ENCODE measurements at regions not wholly inside any gene's neighbourhood (a gene's known extent, or its start where the extent isn't known, plus 50 kb on each side); places are given as distances from the start of the nearest gene placed in this dataset.
"Not testable (repeated sequence)": the region's sequence is repeated elsewhere in the genome, so short reads cannot be mapped to it uniquely, and the experiment has no call there.

DNA sequence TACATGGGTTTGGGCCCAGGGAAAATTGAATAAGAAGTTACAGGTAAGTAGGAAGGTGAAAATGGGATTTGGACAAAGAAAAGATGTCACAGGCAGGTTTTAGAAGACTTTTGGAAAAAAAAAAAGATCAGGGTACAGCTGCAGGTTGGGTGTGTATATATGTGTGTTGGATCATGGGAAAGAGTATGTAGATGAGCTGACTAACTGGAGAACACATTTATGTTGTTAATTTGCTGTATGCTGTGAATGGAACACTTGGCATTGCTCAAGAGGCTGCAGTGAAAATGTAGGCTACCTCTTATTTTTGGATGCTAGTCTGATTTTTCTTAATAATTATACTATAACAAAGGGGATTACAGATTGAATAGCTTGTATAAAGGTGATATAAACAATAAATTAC is 577.7 kb upstream of the USP24 start:
- DNase-seq, result no peak

DNA sequence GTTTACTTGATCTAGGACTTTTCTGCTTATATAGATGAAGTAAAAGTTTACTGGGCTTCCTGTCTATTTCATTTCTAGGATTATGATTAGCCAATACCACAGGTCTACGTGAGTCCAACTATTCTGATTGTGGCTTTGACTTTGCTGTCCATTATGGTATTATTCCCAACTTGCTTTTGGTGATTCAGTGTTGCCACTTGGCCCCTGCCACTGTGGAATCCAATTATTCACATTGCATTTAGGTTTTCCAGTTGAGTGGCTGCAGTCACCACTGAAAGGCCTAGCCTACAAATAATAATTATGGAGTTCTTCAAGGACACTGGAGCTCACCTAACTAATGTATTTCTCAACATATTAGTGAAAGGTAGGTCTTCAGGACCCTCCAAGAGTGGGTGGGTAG is 574.3 kb upstream of the USP24 start:
- no peak for DNase-seq

DNA sequence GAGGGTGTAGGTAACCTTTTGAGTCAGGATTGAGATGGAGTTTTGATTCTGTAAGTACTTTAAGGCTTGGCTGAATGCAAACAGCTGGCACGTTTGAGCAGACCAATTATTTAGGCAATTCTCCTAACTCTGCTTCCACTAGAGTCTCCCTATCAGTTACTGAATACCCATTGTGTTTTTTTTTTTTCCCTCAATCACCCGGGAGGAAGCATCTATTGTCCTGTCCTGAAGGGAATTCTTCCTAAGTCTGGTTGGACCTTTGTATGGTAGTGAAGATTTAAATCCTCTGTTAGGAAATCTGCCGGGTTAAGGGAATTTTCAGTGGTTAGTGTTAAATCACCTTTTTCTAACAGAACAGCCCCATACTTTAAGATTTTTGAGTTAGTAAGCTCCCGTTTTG is 571.2 kb upstream of the USP24 start:
- DNase-seq, result no peak

DNA sequence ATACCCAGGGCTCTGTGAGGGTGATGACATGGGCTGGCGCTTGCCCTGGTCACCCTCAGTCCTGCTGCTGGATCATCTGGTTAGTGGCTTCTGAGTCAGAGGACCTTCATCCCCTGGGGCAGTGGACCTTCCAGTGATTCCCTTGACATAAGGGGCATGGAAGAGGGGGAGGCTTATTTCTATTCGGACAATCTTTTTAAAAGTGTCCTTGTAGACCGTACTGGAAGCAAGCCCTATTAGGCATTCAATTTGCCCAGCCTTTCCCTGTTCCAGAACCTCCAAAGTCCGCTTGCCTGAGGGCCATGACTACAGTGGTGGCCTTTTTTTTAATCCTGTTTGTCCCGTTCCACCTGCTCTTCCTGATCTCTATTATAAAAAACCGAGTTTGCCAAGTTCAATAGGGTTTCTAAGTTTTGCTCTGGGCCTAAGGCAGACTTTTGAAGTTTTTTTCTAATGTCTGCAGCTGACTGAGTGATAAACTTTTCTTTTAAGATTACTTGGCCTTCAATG is 569.8 kb upstream of the USP24 start:
- not testable (repeated sequence) for DNase-seq

DNA sequence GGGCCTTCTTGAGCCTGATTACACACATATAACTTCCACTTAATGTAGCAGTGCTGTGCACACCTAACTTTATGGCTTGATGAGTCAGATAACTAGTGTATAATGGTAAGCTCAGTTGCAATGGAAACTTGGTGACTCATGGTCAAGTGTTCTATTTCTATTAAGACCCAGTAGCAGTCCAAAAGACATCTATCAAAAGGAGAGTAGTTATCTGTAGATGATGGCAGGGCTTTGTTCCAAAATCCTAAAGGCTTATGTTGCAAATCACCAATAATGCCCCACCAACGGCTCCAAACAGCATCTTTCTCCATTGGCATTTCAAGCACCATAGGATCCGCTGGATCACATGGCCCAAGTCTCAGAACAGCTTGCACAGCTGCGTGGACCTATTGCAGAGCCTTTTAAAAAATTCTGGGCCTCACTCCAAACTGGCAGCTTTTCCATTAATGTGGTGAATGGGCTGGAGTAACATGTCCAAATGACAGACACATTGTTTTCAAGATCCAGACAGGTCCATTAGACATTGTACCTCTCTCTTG is 566.8 kb upstream of the USP24 start:
- DNase-seq, result no peak

DNA sequence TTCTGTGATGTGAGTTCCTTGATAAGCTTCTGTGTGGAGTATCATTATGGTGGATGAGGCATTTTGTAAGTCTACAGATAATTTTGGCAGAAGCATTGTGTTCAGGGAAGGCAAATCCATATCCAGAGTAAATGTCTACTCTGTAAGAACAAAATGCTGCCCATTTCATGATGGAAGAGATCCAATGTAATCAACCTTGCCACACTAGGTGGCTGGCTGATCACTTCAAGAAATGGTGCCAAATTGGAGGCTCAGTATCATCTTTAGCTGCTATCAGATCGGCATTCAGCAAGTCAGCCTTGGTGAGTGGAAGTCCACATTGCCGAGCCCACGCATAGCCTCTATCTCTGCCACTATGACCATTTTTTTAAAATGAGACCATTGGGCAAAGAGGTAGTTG is 565.8 kb upstream of the USP24 start:
- DNase-seq, result no peak

DNA sequence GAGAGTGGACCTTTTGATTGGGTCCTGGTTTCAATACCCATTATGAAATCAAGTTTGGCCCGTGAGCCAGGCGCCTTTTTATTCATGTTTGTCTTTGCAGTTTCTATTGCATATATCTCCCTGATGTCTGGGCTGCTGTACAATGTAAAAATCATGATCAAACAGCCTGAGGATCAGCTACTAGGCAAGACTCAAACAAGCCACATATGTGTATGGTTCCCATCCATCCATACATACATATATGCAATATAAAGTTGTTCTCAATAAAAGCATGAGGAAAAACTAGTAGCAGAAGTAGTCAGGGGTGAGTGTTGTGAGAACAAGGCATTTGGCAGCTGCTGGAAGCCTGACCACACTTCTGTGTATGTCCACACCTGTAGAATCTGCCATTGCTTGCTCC is 562.4 kb upstream of the USP24 start:
- DNase-seq, result no peak

DNA sequence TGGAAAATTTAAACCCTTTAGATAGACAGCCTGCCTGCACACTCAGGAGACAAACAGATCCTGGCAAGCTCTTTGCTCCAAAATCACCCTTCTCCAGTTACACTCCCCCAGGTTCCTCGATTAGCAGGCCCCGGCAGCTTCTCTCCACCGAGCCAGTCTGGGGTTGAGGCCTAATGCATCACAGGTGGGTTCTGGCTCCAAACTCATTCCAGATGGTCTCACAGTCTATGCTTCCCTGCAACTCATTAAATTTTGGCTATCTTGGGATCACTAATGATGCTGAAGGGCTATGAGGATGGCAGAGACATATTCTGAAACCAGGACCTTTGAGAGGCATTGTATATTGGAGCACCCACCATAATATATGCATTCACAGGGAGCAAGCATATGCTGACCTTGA is 559.8 kb upstream of the USP24 start:
- no peak for DNase-seq

DNA sequence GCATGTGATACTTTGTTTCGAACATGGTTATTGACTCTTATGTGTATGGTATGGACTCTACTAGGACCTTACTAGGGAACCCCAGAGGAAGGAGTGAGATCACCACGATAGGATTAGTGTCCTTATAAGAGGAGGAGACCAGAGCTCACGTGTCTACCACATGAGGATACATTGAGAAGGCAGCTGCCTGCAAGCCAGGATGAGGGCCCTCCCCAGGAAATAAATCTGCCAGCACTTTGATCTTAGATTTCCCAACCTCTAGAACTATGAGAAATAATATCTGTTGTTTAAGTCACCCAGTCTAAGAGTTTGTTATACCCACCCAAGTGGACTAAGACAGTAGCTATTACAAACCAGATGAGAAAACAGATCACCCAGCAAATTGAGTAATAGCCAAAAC is 559.3 kb upstream of the USP24 start:
- DNase-seq, result no peak

DNA sequence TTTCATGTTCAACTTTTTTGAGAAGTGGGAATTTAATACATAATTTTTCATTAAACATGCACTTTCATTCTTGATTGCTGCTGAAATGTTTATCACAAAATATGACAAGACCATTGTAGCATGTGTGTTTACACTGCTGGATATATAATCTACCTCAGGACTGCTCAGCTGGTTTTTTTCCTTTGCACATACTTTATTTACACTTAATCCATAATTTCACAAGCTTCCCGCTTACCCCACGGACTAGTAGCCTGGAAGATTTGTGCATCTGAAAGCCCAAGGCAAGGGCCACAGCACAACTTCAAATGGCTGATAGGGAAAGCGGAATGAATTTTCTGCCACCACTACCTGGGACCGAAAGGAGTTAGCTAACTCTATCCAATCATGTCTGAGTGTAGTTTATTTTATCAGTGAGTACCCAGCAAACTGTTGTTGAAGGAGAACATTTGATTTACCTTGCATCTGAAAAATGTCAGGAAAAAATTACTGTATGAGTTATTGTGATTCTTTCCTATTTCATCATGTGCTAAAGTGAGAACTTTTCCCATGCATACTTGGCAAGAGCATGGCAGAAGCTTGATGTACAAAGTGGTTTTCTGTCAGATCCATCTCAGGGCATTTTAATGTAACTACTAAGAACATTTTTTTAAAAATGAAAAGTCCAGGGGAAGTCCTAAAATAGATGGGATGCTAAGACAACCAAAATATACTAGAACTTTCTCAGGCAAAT is 558.2 kb upstream of the USP24 start:
- no peak for DNase-seq

DNA sequence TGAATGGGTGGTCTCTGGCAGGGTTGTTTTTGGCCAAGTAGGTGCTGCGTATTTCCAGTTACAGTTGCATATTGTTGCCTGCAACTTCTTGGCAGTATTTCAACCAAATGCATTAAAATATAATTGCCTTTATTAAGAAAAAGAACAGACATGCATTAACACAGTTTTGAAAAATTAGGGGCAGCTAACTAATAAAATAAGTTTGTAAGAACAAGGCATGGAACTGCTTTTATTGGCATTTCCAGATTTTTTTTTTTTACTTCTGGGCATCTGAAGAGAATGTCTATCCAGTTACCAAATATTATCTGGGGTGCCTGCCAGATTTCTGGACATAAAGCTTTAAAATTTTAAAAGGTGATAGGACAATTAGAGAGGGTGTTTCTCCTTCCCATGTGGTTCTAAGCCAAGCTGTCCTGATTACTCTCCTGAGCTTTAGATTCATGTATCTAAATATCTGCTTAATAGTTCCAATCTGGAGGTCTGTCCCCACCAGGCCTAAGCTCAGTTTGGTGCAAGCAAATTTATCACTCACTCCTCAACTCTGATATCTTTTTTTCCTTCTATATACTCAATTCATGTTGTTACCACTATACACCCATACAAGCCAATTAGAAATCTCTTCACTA is 553.3 kb upstream of the USP24 start:
- DNase-seq, result no peak

DNA sequence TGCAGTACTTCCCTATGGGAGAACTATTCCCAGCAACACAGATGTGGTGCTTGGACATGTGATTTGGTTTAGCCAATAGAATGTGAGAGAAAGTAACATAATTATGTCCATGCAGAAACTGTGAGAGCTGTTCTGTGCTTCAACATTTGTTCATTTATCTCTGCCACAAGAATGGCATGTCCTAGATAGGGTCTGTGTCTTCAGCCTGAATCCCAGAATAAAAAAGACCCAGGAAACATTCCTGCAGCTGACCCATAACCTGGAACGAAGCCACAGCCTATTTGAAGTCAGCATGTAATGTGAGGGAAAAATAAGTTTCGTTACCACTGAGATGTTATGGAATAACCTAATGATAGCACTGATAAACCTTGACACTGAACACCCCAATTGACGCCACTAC is 552.0 kb upstream of the USP24 start:
- no peak for DNase-seq

DNA sequence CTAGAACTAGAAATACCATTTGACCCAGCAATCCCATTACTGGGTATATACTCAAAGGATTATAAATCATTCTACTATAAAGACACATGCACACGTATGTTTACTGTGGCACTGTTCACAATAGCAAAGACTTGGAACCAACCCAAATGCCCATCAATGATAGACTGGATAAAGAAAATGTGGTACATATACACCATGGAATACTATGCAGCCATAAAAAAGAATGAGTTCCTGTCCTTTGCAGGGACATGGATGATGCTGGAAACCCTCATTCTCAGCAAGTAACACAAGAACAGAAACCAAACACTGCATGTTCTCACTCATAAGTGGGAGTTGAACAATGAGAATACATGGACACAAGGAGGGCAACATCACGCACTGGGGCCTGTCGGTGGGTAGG is 550.3 kb upstream of the USP24 start:
- not testable (repeated sequence) for DNase-seq

DNA sequence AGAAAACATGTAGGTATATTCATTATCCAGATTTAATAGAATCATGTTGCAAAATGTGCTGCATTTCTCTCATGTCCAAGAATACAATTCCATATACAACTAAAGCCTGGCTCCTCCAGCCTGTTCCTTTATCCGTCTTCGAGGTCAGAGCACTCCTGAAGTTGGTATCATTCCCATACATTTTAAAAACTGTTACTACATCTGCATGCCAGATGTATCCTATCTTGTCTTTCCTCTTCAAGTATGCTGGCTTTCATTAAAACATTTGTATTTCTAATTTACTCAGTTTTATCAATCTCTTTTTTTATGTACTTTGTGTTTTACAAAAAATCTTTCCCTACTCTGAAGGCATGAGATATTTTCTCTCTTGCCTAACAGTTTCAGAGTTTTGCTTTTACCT is 536.6 kb upstream of the USP24 start:
- no peak for DNase-seq

DNA sequence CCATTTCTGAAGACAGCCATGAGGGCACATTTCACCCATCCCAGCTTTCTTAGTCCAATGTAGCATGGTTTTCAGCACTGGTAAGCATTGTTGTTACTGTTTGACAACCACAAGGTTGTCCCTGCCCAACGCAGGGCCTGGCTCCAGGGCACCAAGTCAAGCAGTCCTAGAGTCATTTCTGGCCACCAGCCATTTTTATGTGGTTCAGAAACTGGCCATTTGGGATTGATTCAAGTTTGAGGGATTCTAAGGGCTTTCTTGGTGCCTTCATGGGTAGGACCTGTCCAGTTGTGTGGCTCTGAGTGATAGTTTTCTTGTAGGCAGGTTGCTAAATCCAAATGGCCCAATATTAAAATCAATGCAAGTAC is 535.4 kb upstream of the USP24 start:
- DNase-seq, result no peak

DNA sequence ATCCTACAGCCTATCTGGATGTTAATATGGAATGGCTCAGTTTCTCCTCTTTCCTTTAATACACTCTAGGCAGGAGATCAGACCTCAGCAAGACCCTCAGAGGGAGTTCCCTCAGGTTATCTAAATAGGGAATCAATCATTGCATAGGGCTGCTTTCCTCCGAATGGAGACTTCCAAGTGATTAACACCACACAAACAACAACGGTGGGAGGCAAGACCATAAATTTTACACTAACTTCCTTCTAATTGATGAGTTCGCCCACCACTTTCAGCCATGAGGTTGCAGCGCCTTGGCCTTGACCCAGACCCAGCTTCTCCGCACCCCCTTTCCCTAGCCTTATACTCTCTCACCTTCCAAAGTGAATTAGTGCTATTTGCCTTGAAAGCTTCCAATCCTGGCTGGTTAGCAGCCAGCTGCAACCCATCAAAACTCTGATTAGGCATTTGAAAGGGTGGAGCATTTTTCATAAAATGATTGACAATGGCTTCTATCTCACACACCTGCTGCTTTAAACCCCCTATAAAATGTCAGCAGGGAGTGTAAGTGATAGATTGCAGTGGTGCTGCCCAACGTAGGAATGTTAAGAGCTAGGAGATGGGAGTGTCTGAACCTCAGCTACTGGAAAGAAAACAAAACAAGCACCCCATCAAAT is 534.9 kb upstream of the USP24 start:
- DNase-seq, result no peak

DNA sequence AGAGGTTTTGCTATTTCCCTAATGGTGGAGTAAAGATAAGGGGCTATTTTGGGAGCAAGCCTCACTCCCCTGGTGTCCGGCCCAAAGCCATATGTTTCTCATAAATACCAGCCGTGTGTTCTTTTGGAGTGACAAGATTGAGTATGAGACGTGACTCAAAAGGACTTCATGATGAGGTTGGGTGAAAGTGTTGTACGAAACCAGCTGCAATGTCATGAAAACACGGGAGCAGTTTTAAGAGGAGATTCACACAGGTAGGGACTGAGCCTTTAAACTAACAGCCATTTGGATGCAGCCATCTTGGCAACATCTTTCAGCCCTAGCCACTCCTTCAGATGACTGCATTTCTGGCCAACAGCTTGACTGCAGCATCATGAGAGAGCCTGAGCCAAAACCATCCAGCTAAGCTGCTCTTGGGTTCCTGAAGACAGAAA is 532.3 kb upstream of the USP24 start:
- DNase-seq, result no peak

DNA sequence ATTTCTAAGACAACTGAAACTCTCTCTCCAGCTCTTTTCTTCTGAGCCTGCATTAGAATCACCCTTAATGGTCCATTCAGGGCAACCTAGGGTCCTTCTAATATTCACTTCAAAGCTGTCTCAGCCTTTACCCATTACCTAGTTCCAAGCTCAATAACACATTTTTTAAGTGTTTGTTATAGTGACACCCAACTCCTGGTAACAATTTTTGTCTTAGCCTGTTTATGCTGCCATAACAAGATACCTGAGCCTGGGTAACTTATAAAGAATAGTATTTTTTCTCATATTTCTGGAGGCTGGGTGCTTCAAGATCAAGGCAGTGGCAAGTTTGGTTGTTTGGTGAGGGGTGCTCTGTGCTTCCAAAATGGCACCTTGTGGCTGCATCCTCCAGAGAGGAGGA is 531.5 kb upstream of the USP24 start:
- DNase-seq, result no peak

DNA sequence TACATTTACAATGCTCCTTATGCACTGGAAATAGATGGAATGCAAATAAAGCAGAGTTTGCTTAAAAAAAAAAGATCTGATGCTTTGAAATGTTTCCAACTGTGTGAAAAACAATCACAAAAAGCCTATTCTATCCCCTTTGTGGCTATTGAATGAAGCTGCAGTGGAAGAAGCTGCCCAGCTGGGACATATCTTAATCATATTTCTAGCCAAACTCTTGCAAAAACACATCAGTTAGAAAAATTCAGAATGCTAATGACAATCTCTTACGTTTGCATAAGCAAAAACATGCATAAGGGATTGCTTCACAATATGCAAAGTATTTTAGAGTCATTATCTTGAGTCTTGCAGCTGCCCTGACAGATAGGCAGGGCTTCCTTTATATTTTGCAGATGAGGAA is 526.4 kb upstream of the USP24 start:
- DNase-seq, result no peak

DNA sequence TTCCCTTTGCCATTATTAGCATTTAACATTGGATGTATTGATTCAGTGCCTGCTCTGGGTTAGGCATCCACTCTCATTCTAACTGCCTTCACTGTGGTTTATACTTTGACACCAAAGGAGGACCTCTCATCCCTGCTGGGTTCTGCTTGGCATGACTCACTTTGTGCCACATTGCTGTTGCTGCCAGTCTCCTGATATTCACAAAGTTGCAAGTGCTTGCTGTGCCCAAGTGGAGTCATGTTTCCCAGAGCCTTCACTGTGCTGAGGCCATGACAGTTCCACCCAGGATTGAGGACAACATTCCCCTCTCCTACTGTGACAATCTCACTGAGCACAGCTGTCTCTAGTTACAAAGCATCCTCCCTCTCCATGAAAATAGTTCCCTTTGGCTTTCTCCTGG is 519.9 kb upstream of the USP24 start:
- no peak for DNase-seq

DNA sequence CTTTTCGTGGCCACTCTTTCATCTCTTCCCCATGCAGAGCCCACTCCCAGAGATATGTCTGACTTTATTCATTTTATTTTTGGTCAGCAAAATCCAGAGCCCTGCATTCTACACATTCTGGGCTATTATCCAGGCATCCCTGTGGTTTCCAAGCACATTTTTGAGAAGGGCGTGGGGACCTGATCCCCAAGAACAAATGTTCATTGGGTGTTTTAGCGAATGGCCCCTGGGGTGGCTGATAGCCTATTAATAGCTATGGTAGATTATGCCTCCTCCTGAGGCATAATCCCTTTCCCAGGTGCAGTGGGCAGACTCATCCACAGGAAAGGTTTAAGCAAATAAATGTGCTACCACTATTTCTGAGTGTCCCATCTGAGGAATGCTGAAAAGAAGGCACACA is 511.8 kb upstream of the USP24 start:
- DNase-seq, result no peak

DNA sequence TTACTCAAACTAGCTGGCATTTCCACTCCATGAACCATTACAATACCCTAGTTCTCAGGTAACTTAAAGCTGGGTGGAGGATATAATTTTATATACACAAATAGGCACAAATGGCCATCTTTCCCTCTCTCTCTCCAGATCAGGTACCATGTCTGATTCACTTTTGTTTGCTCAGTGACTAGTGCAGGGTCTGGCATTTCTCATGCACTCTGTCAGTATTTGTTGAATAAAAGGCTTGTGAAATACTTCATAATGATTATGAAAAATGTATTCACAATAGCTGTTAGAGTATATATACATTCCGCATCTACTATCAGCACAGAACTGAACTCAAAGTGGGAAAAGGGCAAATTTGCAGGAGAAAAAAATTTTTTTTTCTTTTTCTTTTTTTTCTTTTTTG is 510.2 kb upstream of the USP24 start:
- DNase-seq, result no peak

DNA sequence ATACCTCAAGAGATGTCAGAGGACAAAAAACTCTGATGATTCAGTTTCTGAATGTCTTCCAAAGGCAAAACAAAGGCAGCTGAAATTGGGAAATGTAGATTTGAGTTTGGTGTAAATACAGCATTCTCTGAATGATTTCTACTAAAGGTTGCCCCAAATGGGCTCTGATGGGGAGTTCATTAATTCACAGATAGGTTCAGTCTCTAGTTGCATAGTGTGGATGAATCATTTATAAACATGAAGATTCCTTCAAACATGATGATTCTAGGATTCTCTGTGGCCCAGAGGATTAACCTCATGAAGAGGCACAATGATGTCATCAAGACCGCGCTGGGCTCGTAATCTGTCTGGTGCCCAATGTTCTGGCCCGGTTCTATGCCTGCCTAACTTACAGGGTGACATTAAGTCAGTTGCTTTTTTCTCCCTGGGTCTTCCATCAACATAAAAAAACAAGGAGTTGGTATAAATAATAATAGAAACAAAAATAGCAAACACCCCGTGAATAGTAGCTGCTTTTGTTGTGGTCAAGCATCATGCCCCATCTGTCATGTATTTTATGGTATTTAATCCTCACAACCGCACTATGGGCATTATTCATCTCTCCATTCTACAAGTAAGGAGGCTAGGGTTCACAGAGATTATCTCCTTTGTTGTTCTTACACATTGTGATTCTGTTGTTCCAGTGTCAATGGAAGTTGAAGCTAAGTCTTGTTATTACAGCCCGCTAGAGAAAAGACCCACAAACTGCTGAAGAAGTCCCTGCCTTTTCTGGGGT is 509.6 kb upstream of the USP24 start:
- DNase-seq, result no peak

Measured in CD4-positive, alpha-beta T cell treated with Interleukin-12 subunit alpha and Interleukin-12 subunit beta, for 1 hour (primary cell).